Esophagus muscularis mucosa (tissue), 4 donors: ENCODE measurements at regions not wholly inside any gene's neighbourhood (a gene's known extent, or its start where the extent isn't known, plus 50 kb on each side); places are given as distances from the start of the nearest gene placed in this dataset.

Experiments
- DNase-seq: peaks from one replicate; pipeline ENCODE4 v3.0.0-alpha.2; 2017; ENCODE audit errors: extremely low spot score
- H3K27ac ChIP-seq, 4 donors: fragments of 200-600 bp; sonication (generic); replicated peaks in 1 of 4; 1 replicate in 3 of 4; 2 replicates in 1 of 4; pipeline ENCODE4 v1.5.1; 2016 to 2019; ENCODE audit warnings: mild to moderate bottlenecking in 1 of 4
- H3K27me3 ChIP-seq, 4 donors: fragments of 200-600 bp; sonication (generic); one replicate each; pipeline versions ENCODE4 v1.5.1 to v1.6.0; 2016 to 2019
- H3K36me3 ChIP-seq, 4 donors: fragments of 200-600 bp; sonication (generic); one replicate each; pipeline ENCODE4 v1.5.1; 2016 to 2019
- H3K4me1 ChIP-seq, 4 donors: fragments of 200-600 bp; sonication (generic); one replicate each; pipeline ENCODE4 v1.5.1; 2016 to 2019
- H3K4me3 ChIP-seq, 4 donors: fragments of 200-600 bp; sonication (generic); 1 replicate in 2 of 4; 2 replicates in 2 of 4; pipeline ENCODE4 v1.5.1; 2016 to 2019; ENCODE audit warnings: mild to moderate bottlenecking in 4 of 4, moderate library complexity in 1 of 4
- H3K9me3 ChIP-seq, 4 donors: fragments of 200-600 bp; sonication (generic); 1 replicate in 3 of 4; 2 replicates in 1 of 4; pipeline ENCODE4 v1.5.1; 2016 to 2019
- EP300 ChIP-seq: sonication (generic); formaldehyde crosslinking; IDR thresholded peaks from one replicate; pipeline ENCODE4 v1.6.1; 2017; ENCODE audit warnings: antibody characterized with exemption
- POLR2A ChIP-seq: fragments of 450-650 bp; IDR thresholded peaks from one replicate; pipeline ENCODE4 v1.6.1; 2017; ENCODE audit warnings: antibody characterized with exemption, moderate library complexity, mild to moderate bottlenecking, low read depth
- POLR2AphosphoS5 ChIP-seq, 2 donors: sonication (generic); formaldehyde crosslinking; IDR thresholded peaks; one replicate each; pipeline ENCODE4 v1.6.1; 2017; ENCODE audit warnings: antibody characterized with exemption in 2 of 2
- WGBS: methylation state at CpG from one replicate; pipeline ENCODE4 v1.1.5; 2018; 5-methylcytosine and 5-hydroxymethylcytosine counted together
- intact Hi-C: fragments of 100-400 bp; cut with DNase I; formaldehyde crosslinking; loops from one replicate; pipeline ENCODE4 v1.15.1; 2023
- TF ChIP-seq, protein P1 (sequence below), 3 experiments: fragments of 200-600 bp in 2 of 3; fragments of 450-650 bp in 1 of 3; sonication (generic) in 2 of 3; IDR thresholded peaks; one replicate each; pipeline ENCODE4 v1.5.1; 2017 to 2019; ENCODE audit warnings: antibody characterized with exemption in 3 of 3, mild to moderate bottlenecking in 2 of 3, moderate library complexity in 1 of 3

DNA sequence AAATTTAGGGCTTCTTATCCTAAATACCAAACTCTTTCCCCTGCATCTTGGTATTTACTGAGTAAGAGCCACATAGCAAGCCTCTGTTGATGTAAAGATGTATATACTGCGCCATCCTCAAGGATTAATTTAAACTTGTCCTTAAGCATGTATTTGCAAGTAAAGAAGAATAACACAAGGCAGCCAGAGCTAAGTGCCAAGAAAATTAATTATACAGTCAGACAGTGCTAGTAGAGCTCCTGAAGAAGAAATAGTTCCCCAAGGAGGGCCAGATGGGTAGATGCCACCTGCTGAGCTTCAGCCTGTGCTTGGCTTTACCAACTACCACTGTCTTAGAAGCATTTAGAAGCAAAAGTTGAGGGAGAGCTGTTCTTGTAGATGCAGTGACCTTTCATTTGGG is 470.0 kb downstream of the BUD13 start:
- intact Hi-C loops, result no loop called here
- DNase-seq, result peak; percentile 39
- Histone ChIP-seq H3K27ac (no peak overlapping the region), H3K27me3 (no peaks in the 10 kb centered on the region), H3K36me3 (no peaks in the 10 kb centered on the region), H3K4me3 (no peak overlapping the region), H3K4me1 (no peaks in the 10 kb centered on the region), H3K9me3 (no peaks in the 10 kb centered on the region)
- no peak for TF ChIP-seq POLR2A
- TF ChIP-seq POLR2AphosphoS5 (IDR thresholded peaks at IDR 0.05), result no peak
- TF ChIP-seq, protein P1, sequence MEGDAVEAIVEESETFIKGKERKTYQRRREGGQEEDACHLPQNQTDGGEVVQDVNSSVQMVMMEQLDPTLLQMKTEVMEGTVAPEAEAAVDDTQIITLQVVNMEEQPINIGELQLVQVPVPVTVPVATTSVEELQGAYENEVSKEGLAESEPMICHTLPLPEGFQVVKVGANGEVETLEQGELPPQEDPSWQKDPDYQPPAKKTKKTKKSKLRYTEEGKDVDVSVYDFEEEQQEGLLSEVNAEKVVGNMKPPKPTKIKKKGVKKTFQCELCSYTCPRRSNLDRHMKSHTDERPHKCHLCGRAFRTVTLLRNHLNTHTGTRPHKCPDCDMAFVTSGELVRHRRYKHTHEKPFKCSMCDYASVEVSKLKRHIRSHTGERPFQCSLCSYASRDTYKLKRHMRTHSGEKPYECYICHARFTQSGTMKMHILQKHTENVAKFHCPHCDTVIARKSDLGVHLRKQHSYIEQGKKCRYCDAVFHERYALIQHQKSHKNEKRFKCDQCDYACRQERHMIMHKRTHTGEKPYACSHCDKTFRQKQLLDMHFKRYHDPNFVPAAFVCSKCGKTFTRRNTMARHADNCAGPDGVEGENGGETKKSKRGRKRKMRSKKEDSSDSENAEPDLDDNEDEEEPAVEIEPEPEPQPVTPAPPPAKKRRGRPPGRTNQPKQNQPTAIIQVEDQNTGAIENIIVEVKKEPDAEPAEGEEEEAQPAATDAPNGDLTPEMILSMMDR (IDR thresholded peaks at IDR 0.05), result no peak
- TF ChIP-seq EP300, result no peak
- 86% methylated on average over 1 of the region's 1 CpG for WGBS

DNA sequence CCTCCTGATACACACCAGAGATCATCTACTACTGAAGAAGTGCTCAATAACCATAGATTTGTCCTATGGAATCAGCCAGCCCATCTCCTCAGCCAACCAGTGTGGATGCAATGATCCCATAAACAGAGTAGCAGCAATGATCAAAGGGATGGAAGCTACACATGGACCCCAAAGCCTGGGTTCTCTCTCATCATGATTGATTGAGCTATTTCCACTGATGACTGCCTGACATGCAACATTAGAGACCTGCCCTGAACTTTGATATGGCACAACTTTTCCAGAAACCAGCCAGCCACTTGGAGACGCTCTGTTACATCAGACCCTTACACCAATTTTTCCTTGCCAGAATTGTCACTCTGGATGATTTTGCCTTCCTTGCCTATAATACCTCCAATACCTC is 471.6 kb downstream of the BUD13 start:
- Histone ChIP-seq H3K9me3 (no peaks in the 10 kb centered on the region), H3K36me3 (no peaks in the 10 kb centered on the region), H3K27ac (no peak overlapping the region), H3K27me3 (no peaks in the 10 kb centered on the region), H3K4me3 (no peak overlapping the region), H3K4me1 (no peaks in the 10 kb centered on the region)
- TF ChIP-seq, protein P1 (IDR thresholded peaks at IDR 0.05), result no peak
- TF ChIP-seq POLR2AphosphoS5 (IDR thresholded peaks at IDR 0.05), result no peak
- no peak for TF ChIP-seq POLR2A
- no peak for TF ChIP-seq EP300
- intact Hi-C loops, result no loop called here
- DNase-seq, result peak; percentile 90
- 100% methylated on average over 1 of the region's 1 CpG for WGBS

DNA sequence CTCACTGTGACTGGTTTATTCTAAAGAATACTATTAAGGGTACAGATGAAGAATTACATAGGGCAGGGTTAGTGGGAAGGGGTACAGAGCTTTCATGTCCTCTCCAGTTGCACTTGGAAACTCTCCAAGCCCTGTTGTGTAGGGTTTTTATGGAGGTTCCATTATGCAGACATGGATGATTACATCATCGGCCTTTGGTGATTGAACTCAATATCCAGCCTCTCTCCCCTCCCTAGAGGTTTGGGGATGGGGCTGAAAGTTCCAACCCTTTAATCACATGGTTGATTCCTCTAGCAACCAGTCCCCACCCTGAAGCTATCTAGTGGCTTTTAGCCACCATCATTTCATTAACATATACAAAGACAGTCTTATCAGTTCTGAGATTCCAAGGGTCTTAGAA is 472.6 kb downstream of the BUD13 start:
- H3K9me3 ChIP-seq, result no peaks in the 10 kb centered on the region
- no peak overlapping the region for H3K4me3 ChIP-seq
- no peaks in the 10 kb centered on the region for H3K36me3 ChIP-seq
- whole genome bisulfite sequencing, result 92% methylated on average over 1 of the region's 1 CpG
- DNase-seq, result peak; percentile 47
- intact Hi-C loops, result no loop called here
- H3K27ac ChIP-seq, result no peak overlapping the region
- no peaks in the 10 kb centered on the region for H3K27me3 ChIP-seq
- TF ChIP-seq EP300 (no peak), POLR2AphosphoS5 (IDR thresholded peaks at IDR 0.05) (no peak), POLR2A (no peak)
- H3K4me1 ChIP-seq, result no peaks in the 10 kb centered on the region

DNA sequence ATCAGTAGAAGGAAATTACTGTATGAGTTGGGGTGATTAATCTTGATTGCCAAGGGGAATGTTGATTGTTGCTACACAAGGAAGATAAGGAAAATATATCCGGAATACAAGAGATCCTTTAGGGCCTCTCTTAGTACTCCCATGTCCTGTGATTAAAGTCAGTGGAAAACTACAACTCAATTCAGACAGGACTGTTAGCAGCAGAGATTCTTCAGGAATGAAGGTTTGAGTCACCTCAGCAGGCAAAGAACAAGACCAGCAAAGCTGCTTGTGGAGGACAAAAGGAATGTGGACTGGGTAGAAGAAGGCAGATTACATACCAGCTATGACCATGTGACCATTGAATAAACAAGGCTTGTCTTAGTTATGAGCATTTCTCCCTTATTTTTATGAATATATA is 478.2 kb downstream of the BUD13 start:
- WGBS, result 83% methylated on average over 1 of the region's 1 CpG
- Histone ChIP-seq H3K4me3 (no peak overlapping the region), H3K36me3 (no peaks in the 10 kb centered on the region), H3K4me1 (peaks cover 0 to 6% (median 0%) of the 10 kb centered on the region in 4 donors), H3K27me3 (no peaks in the 10 kb centered on the region), H3K27ac (no peak overlapping the region), H3K9me3 (peaks cover 0 to 11% (median 7%) of the 10 kb centered on the region in 4 donors)
- intact Hi-C loops, result no loop called here
- no peak for TF ChIP-seq POLR2AphosphoS5 (IDR thresholded peaks at IDR 0.05)
- TF ChIP-seq, protein P1 (IDR thresholded peaks at IDR 0.05), result no peak
- no peak for TF ChIP-seq POLR2A
- no peak for TF ChIP-seq EP300
- DNase-seq, result no peak

DNA sequence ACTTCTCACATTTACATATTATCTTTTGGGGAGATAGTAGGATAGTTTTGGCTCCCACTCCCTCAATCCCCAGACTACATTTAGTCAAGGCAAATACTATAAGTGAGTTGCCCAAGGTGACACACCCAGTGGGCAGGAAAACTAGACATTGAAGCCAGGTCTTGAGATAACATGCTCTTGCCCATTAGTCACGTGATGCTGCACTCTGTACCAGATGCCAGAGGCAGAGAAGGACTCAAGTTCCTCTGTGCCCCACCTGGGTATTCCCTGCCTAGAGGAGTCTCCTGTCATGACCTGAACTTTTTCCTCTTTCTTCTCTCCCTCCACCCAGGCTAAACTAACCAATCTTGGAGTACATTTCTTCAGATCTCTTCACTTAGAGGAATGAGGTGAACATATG is 484.9 kb downstream of the BUD13 start:
- no peak overlapping the region for H3K4me3 ChIP-seq
- no peaks in the 10 kb centered on the region for H3K4me1 ChIP-seq
- intact Hi-C loops, result no loop called here
- no peaks in the 10 kb centered on the region for H3K36me3 ChIP-seq
- H3K27ac ChIP-seq, result no peak overlapping the region
- 85% methylated on average over 1 of the region's 1 CpG for WGBS
- peaks cover 0 to 17% (median 11%) of the 10 kb centered on the region in 4 donors for H3K9me3 ChIP-seq
- DNase-seq, result no peak
- H3K27me3 ChIP-seq, result no peaks in the 10 kb centered on the region
- TF ChIP-seq POLR2AphosphoS5 (IDR thresholded peaks at IDR 0.05) (no peak), POLR2A (no peak)

DNA sequence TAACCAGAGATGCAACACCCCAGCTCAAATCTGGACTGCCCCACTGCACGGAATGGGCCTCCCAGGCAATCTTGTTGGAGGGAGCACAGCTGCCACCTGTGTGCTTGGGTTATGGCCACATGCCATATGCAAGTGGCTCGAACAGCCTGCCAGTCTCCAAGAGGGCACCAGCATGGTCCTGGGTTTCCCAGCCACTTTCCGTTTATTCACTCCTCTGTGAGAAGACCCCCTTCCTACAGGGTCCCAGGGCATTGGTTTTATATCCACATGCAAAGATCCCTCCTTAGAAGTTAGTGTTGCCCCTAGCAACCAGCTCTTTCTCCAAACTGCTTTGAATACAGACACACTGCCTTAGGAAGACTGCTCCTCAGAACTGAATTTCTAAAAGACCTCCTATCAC is 487.8 kb downstream of the BUD13 start:
- TF ChIP-seq, protein P1 (IDR thresholded peaks at IDR 0.05), result no peak
- TF ChIP-seq POLR2A, result no peak
- no peak for TF ChIP-seq POLR2AphosphoS5 (IDR thresholded peaks at IDR 0.05)
- TF ChIP-seq EP300, result no peak
- intact Hi-C loops, result no loop called here

More for the DNA sequence above, 487.8 kb downstream of the BUD13 start:
- DNase-seq, result no peak
- peaks cover 0 to 11% (median 7%) of the 10 kb centered on the region in 4 donors for H3K9me3 ChIP-seq
- H3K36me3 ChIP-seq, result no peaks in the 10 kb centered on the region
- H3K27me3 ChIP-seq, result no peaks in the 10 kb centered on the region
- no peaks in the 10 kb centered on the region for H3K4me1 ChIP-seq
- 76% methylated on average over 3 of the region's 3 CpGs for WGBS
- H3K27ac ChIP-seq, result no peak overlapping the region
- no peak overlapping the region for H3K4me3 ChIP-seq
